HG02588 (cell line): ENCODE measurements at regions not wholly inside any gene's neighbourhood (a gene's known extent, or its start where the extent isn't known, plus 50 kb on each side); places are given as distances from the start of the nearest gene placed in this dataset.

ENCODE experiments used
- ATAC-seq: cut with Tn5 transposase; IDR thresholded peaks from one replicate; pipeline ENCODE4 v1.9.1; 2021; ENCODE audit warnings: mild to moderate bottlenecking, moderate library complexity; ENCODE audit not compliant: unreplicated experiment

DNA sequence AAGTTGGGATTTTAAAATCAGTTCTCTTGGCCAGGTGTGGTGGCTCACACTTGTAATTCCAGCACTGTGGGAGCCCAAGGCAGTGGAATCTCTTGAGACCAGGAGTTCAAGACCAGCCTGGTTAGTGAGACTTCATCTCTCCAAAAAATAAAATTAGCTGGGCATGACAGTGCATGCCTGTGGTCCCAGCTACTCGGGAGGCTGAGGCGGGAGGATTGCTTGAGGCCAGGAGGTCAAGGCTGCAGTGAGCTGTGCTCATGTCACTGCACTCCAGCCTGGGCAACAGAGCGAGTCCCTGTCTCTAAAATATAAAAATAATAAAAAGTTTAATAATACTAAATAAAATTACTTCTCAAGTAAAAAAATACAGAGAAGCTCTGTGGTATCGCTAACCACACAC, 77.5 kb downstream of the FOXA2 start:
- ATAC-seq = no peak

DNA sequence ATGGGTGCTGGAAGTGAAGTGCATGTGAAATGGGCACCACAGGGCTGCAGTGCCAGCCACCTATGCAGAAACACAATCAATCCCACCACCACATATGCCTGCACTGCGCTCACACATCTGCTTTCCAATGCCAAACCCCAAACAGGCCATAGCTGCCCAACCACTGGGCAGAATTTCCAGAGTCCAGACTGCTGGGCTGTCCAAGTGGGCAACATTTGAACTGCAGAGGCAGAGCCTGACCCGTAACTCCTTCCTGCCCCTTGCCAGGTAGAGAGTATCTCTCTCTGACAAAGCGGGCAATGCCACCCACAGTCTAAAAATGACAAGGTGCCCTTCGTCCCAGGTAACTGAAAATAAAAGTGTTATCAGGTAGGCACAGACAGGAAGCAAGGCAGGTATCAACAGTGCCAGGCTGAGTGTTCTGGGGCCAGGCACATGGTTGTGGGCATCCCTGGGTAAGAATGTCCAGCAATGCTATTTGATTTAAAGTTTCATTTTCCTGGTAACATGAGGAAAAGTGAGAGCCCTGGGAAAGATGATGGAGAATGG, 79.5 kb downstream of the FOXA2 start:
- ATAC-seq = no peak

DNA sequence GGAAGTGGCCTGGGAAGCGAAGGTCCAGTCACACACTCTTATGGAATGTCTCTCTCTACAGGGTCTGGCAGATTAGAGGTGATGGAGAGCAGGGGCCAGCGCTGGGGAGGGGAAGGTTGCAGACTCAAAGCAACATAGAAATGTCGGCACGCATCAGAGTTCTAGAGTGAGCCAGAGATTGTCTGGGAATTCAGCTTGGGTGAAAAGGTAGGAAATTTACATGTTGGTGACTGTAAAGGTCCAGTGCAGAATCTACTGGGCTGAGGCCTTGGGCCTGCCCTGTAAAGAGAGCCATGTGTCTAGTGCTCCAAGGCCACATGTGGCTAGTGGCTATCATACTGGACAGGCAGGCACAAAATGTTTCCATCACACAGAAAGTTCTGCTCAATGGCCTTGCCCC, 80.8 kb downstream of the FOXA2 start:
- ATAC-seq = no peak

DNA sequence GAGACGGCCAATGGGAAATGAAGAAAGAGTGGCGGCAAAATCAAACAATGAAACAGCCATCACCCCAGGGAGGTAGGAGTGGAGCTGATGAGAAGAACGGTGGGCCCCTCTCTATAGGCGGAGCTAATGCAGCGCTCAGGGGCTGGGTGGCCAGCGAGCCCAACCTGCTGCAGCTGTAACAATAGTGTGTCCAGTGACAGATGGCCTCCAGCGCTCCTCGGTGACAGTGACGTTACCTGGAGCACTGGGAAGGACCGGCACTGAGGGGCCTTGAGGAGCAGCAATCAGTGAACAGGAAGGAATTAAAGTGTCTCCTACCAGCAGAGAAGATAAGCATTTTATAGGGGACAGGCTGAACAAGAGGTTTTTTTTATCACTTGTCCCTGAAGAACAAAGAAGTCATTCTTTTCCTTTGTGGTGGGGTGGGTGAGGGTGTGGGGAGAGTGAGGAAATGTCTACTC, 81.6 kb downstream of the FOXA2 start:
- ATAC-seq = no peak

DNA sequence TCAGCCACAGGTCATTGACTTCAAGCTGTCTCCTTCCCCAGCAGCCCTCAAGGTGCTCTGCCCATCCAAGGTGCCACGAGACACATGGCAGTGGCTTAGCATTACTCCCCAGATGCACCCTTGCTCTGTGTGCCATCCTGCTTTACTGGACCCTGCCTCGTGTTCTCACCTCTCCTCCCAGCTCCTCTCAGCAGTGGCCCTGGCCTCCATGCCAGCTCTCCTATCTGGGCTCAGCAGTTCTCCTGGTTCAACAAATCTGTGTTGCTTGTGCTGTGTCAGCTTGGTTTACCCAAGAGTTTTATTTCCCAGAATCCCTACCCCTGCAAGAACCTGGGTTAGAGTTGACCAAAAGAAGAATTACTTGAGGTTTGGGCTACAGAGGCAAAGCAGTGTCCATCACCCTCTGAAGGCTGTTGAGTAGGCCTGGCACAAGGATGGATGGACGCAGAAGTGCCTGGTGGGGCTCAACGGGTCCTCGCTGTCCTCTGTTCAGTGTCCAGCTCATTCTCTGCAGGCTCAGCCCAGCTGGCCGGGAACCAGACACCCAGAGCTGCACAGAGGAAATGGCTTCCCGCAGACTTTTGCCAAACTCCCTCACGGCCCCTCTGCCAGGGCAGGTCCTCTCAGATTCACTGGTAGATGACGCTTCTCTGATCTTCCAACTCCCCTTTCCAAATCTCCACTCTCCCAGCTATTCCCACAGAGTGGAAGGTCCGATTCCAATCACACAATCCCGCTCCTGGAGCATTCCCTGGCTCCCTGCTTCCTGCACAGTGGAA, 82.6 kb downstream of the FOXA2 start:
- no peak for ATAC-seq

DNA sequence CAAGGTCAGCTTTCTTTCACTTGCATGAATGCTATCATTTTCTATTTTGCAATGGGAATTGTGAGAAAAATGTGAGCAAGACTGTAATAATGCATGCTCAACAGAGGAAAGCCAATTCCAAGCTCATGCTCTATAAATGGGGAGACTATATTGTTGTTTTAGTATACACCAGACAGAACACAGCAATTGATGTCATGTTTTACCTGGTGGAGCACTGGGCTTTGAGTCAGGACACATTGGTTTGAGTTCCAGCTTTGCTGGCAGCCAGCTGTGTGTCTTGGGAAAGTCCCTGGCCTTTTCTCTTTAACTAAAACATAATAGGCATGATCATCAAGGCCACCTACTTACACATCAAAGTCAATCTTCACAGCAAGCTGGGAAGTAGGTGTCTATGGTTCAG, 83.3 kb downstream of the FOXA2 start:
- no peak for ATAC-seq

DNA sequence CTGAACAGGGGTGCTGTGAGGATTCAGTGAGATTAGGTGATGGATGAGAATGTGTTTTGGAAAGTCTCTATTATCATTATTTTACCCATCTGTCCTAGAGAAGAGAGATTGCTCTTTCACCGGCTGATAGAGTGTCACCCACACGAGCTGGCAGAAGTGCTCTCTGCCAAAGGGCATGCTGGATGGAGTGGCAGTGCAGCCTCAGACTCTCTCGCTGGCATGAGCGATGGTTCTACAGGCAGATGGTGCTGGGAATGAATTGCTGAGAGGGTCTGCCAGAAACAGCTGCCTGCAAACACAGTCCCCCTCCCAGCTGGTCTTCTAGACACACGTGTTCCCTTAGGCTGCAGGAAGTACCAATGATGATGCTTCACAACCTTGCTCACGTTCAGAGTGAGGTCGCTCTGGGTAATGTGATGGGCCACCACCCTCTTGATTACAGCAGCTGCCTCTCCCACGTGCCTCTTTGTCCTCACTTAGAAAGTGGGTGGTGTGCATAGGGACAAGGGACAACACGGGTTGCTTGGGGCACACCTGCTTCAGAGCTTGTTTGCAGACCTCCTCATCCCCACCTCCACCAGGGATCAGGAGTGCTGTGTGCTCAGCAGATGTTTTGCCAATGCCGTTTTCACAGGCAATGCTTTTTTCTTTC, 84.7 kb downstream of the FOXA2 start:
- ATAC-seq = no peak

DNA sequence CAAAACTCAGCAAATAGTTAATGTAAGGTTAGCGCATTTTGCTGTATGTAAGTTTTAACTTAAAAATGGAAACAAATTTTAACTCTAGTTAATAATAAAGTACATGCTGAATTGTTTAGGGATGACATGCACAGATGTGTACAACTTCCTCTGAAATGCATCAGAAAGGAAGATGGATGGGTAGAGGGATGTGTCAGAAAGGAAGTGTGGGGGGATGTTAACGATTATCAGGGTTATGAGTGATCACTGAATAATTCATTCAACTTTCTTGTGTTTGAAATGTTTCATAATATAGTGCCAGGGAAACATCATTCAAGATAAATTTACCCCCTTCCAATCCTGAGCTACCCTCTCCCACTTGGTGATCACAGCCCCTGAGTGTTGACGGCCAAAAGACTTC, 87.6 kb downstream of the FOXA2 start:
- ATAC-seq = no peak

DNA sequence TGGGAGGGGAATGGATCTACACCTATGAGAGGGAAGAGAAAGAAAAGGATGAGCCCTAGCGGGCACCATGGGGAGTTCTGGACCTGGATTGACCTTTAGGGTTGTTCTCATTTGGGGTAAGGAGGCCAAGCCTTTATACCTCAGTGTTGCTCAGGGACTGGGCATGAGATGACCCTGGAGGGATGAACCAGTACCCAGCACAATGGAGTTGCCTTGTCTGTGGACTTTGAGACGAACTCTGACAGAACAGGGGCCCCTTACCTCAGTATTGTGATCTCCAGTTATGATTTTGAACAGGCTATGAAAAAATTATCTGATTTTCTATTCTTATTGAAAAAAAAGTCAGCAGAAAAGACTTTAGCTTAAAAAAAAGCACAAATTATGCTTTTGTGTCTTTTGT, 88.6 kb downstream of the FOXA2 start:
- no peak for ATAC-seq

DNA sequence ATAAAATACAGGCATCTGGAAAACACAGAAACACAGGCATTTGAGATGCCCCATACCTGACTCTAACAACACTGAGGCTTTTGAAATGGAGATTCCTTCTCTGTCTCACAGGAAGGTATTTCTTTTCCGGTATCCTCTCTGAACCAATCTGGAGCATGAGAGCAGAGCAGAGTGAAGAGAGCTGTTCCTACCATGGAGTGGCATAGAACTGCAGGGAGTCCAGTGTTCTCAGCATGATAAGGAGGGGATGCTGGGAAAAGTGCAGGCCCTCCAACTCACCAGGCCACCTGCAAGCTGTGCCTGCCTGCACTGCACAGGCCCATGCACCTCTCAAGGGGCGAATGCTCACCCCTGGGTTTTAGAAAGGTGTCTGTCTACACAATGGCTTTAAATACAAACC, 89.2 kb downstream of the FOXA2 start:
- no peak for ATAC-seq

DNA sequence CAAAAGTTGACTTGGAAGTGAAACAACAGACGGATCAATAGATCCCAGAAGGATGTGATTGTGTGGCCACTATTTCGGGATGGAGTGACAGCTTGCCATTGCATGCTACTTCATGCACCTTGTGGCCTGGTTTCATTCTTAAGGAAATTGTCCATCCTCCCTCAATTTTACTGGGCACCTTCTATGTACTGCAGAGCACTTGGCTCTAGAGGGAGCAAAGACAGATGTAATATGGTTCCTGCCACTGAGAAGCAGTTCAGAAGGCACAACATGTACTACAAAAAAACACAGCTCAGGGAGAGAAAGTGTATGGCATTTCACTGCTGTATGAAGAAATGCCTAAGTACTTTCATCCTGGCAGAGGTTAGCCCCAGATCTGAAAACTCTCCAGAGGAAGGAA, 91.9 kb downstream of the FOXA2 start:
- ATAC-seq = no peak

DNA sequence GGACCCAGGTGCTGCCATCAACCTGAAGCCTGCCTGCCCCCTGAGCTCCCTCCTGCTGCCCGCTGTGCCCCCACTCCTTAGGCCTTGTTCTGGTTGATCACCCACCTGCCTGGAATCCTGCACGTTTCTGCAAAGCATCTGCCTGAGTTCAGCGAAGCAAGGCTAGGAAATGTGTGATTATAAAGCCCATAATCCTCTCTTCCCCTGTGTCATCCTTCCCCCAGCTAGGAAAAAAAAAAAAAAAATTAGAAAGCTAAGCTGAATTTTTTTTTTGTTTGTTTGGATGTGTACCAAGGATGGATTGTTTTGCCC, 93.2 kb downstream of the FOXA2 start:
- ATAC-seq = no peak

DNA sequence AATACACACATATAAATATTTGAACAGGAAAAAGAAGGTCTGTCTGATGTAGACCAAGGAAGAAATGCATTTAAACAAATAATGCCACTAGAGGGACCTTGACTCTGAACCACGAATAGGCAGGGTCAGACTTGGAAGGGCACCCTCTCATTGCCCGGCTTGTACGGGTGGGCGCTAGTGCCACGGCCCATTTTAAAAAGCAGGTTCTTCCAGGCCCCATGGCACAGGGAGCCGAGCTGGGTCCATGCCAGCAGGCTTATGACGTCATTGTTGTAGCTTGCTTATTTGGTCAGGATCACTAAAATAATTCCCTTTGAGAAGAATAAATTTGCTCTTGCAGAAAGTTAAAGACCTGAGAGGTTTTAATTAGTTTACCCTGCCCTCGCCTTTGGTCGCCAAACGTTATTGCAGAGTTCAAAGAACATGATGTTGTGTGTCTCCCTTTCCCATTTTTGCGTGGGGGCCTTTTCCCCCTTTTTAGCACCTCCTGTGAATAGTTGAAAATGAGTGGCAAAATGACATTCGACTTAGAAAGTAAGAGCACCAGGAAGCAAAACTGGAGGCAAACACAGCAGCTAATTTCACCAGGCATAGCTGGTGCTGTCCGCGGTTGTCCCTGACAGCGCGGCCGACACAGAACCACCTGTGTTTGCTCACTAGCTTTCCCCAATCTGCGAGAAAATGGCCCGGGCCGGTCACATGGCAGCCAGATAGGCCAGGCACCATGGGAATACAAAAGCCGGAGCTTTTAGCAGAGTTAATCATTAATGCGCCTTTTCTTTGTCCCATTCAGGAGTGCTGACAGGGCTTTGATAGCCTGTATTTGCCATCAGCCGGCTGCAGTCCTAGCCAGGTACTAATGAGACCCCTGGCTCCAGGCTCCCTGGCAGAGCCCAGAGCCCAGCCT, 93.8 kb downstream of the FOXA2 start:
- no peak for ATAC-seq

DNA sequence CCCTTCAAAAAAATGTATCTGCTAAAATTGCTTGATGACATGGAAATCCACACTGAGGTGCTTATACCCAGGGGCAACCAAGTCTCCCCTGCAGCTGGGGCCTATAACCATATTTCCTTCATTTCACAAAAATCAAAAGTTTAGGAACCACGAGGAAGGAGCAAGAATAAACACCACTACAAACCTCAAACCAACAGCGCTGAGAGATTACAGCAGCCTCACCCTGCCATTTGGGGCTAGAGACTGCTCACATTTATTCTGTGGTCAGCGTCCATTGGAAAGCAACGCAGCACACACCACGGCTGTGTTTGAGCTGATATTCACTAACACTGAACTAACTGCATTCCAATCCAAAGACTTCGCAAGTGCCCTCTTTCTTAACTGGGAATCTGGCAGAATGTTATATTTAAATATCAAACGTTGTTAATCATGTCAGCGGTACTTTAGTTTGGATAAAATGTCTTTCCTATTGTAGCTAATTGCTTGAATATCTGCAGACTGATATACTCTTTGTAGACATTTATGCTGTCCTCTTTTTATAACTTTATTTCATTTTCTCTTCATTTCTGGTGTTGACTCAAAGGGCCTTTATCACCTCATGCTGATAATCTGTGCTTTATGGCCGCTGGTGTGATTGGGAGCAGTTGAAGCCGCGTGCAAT, 94.6 kb downstream of the FOXA2 start:
- ATAC-seq = no peak

DNA sequence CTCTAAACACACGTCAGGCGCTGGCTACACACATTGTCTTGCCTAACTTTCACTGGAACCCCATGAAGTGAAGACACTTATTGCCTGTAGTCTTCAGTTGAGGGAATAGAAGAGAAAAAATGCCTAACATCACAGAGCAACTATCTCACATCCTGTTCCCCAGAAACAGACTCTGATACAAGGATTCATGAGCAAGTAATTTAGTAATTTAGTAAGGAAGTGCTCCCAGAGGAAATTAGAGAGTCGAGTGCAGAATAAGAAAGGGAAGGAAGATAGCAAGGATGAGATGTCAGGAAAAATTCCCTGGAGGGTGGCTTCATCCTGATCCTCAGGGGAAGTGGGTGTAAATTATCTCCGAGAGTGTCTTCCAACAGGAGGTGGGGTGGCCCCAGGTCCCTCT, 104.0 kb downstream of the FOXA2 start:
- no peak for ATAC-seq

DNA sequence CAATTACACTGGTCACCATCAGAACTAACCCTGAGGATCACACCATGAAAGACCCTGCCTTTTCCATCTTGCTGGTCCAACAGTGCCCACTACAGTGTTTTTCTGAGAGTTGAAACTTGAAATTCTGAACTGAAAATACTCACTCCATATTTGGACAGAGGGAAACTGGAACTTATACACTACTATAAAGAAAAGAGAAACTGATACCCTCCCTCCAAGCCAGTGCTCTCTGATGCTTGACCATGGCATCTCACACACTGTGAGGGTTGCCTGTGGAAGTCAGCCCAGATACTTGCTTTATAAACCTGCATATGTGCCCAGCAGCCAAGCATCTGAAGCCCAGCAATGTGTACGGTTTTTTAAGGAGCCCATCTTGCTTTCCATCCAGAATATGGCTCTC, 108.7 kb downstream of the FOXA2 start:
- ATAC-seq = no peak

DNA sequence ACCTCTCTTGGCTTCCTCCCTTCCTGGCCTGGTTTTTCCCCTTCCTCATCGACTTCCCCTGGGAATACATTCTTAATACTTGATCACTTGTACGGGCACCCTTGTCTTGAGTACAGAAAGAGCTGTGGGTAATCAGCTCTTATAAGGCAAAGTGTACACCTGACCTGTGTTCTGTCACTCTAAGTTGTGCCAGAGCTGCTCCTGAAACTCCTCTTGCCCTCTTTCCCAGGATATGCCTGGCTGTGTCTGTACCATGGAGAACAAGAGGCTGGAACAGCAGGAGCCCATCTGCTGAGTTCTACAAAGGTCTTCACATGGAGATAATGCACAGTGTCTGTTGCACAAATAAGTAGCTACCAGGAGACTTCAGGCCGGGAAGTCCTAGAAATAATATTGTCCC, 110.1 kb downstream of the FOXA2 start:
- no peak for ATAC-seq

DNA sequence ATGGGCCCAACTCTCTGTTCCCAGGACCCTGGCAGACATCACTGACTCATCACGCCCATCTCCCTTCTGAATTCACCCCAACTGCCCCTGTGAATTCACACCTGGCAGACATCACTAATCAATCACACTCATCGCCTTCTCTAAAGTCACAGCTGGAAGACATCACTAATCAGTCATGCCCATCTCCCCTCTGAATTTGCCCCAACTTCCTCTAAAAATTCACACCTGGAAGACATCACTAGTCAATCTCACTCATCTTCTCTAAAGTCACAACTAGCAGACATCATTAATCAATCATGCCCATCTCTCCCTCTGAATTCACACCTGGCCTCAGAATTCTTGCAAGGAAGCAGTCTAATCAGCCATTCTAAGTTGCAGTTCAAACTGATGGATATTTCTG, 111.1 kb downstream of the FOXA2 start:
- no peak for ATAC-seq

DNA sequence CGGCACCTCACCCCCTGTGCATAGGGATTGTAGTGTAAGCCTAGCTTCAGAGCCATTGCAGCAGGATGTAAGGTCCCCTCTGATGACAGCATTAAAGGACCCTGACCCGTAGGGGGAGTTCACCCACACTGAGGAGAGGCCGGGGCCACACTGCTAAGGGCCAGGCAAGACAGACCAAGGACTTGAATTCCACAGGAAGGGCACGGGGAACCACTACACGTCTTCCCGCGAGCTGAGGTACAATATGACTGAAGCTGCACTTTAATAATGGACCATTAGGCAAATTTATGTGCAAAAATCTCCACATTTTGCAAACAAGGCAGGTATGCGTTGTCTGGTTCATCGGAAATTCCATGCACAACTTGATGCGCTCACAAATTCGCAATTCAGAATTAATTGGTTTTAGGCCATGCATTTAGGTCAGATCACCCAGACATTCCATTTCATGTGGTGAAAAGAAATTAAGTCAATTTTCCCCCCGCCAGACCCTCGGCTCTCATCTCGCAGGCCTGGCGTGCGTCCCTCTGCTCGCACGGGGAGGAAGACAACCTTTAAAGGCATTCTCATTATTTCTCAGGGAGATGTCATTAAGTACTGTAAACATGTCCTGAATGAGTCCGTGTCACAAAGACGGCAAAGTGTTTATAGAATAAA, 111.8 kb downstream of the FOXA2 start:
- no peak for ATAC-seq

DNA sequence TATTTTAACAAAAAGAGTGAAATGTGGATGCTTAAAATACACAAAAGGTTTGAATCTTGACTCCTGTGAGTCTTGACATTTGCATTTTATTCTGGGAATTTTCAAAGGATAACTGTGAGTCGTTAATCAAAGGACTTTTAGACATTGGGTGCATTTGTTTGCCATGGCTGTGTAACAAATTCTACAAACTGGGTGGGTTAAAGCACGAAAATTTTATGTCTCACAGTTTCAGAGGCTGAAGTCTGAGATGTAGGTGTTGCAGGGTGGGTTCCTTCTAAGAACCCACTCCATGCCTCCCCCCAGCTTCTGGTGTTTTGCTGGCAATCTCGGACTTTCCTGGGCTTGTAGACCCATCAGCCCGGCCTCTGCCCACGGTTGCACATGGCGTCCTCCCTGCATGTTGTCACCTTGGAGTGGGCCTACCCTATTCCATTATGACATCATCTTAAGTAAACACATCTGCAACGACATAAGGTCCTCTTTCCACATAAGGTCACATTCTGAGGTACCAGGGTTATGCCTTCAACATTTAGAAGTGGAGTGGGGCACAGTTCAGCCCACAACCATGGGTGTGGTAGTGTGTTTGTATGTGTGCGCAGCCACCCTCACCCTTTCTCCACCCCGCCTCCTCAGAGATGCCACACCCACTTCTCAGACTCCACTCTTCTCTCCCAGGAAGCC, 113.1 kb downstream of the FOXA2 start:
- ATAC-seq = no peak
